Endothelial cell of umbilical vein (primary cell): ENCODE measurements at regions not wholly inside any gene's neighbourhood (a gene's known extent, or its start where the extent isn't known, plus 50 kb on each side); places are given as distances from the start of the nearest gene placed in this dataset.

ENCODE experiments used
- BruUV-seq: library from RNA; stranded (reverse); fragments of 400-500 nt; replicated peaks from 2 replicates; lab custom pipeline; 2021; lab: Mats Ljungman, UMichigan
- CTCF ChIA-PET: fragments of 300-600, 350-600 bp; sonication (Branson Sonifier 250); formaldehyde crosslinking; loops from one replicate; lab custom pipeline; 2021; ENCODE audit warnings: antibody characterized with exemption, inconsistent platforms; lab: Charles Lee
- POLR2A ChIA-PET: fragments of 300-600, 350-600 bp; sonication (Branson Sonifier 250); formaldehyde crosslinking; loops from one replicate; lab custom pipeline; 2021; ENCODE audit warnings: antibody characterized with exemption, inconsistent platforms; lab: Charles Lee
- DNase-seq: peaks from one replicate; pipeline ENCODE4 v3.0.0-alpha.2; 2011; ENCODE audit warnings: low read depth, low spot score
- FAIRE-seq: peaks from 2 replicates; lab custom pipeline; 2011; peaks lifted over from hg19 to GRCh38; lab: Jason Lieb, UNC
- H2AFZ ChIP-seq: 2 replicates; pipeline ENCODE4 v1.6.0; 2012; ENCODE audit warnings: low read depth, low read length, control low read depth, inconsistent platforms
- H3K27ac ChIP-seq: 2 replicates; pipeline ENCODE4 v1.5.1; 2011; ENCODE audit warnings: low read depth, mild to moderate bottlenecking, control low read depth, low read length, moderate library complexity; ENCODE audit not compliant: insufficient read depth
- H3K27me3 ChIP-seq, 2 experiments: 2 replicates each; pipeline versions ENCODE4 v1.6.0 to v1.6.1; 2011; ENCODE audit warnings: low read length in 2 of 2, mixed read lengths in 1 of 2; ENCODE audit not compliant: control insufficient read depth in 2 of 2, insufficient read depth in 2 of 2
- H3K36me3 ChIP-seq, 2 experiments: 2 replicates in 1 of 2; 3 replicates in 1 of 2; pipeline ENCODE4 v1.5.1; 2011; ENCODE audit warnings: low read length in 2 of 2, mild to moderate bottlenecking in 1 of 2, moderate library complexity in 1 of 2; ENCODE audit not compliant: control insufficient read depth in 2 of 2, insufficient read depth in 2 of 2; ENCODE audit errors: extremely low read depth in 1 of 2
- H3K4me1 ChIP-seq: 3 replicates; pipeline ENCODE4 v1.5.1; 2011; ENCODE audit warnings: mild to moderate bottlenecking, low read length; ENCODE audit not compliant: control insufficient read depth, insufficient read depth; ENCODE audit errors: extremely low read depth
- H3K4me2 ChIP-seq: 2 replicates; pipeline ENCODE4 v1.6.1; 2011; ENCODE audit warnings: low read length, control low read depth, mixed read lengths; ENCODE audit not compliant: insufficient read depth
- H3K4me3 ChIP-seq, 3 experiments: fragments of 200-600 bp in 1 of 3; sonication (generic), shearing (Covaris generic) in 1 of 3; replicated peaks in 1 of 3; 2 replicates each; pipeline ENCODE4 v1.5.1; 2011 to 2016; ENCODE audit warnings: control low read depth in 3 of 3, low read length in 3 of 3, mild to moderate bottlenecking in 2 of 3, inconsistent platforms in 1 of 3, low read depth in 1 of 3, moderate library complexity in 1 of 3; ENCODE audit not compliant: insufficient read depth in 1 of 3
- H3K79me2 ChIP-seq: 2 replicates; pipeline ENCODE4 v1.6.0; 2012; ENCODE audit warnings: low read length, inconsistent platforms; ENCODE audit not compliant: control insufficient read depth, insufficient read depth
- H3K9ac ChIP-seq: replicated peaks from 2 replicates; pipeline ENCODE3; 2011; ENCODE audit warnings: low read length, control low read depth; ENCODE audit not compliant: insufficient read depth; ENCODE audit errors: extremely low read depth
- H3K9me1 ChIP-seq: replicated peaks from 3 replicates; pipeline ENCODE4 v1.6.0; 2011; ENCODE audit warnings: mild to moderate bottlenecking, low read length; ENCODE audit not compliant: control insufficient read depth, insufficient read depth; ENCODE audit errors: extremely low read depth
- H3K9me3 ChIP-seq: replicated peaks from 2 replicates; pipeline ENCODE4 v1.5.1; 2012; ENCODE audit warnings: low read length, inconsistent platforms; ENCODE audit not compliant: control insufficient read depth, insufficient read depth
- H4K20me1 ChIP-seq: replicated peaks from 2 replicates; pipeline ENCODE3; 2011; ENCODE audit warnings: mild to moderate bottlenecking, low read length; ENCODE audit not compliant: control insufficient read depth, insufficient read depth; ENCODE audit errors: extremely low read depth
- CTCF ChIP-seq, 2 donors: IDR thresholded peaks; 1 replicate in 1 of 2; 2 replicates in 1 of 2; pipeline ENCODE4 v1.5.1; 2011; ENCODE audit warnings: low read length in 2 of 2, mild to moderate bottlenecking in 2 of 2, moderate library complexity in 2 of 2, control low read depth in 1 of 2, inconsistent platforms in 1 of 2, low read depth in 1 of 2; ENCODE audit not compliant: insufficient read depth in 1 of 2; ENCODE audit errors: extremely low read depth in 1 of 2
- EZH2 ChIP-seq: IDR thresholded peaks from 2 replicates; pipeline ENCODE4 v1.6.1; 2012; ENCODE audit warnings: borderline replicate concordance, low read depth, mild to moderate bottlenecking, moderate library complexity, low read length, inconsistent platforms; ENCODE audit not compliant: severe bottlenecking
- FOS ChIP-seq: IDR thresholded peaks from 2 replicates; pipeline ENCODE4 v1.6.1; 2011; ENCODE audit warnings: mild to moderate bottlenecking, low read length, moderate library complexity, borderline replicate concordance; ENCODE audit not compliant: insufficient read depth
- GATA2 ChIP-seq: IDR thresholded peaks from 2 replicates; pipeline ENCODE4 v1.7.0; 2011; ENCODE audit warnings: low read depth, mild to moderate bottlenecking, moderate library complexity, mixed read lengths, low read length; ENCODE audit not compliant: insufficient read length, insufficient read depth
- JUN ChIP-seq: IDR thresholded peaks from 2 replicates; pipeline ENCODE4 v1.6.1; 2011; ENCODE audit warnings: borderline replicate concordance, low read depth; ENCODE audit not compliant: insufficient read length, insufficient read depth
- MAX ChIP-seq: IDR thresholded peaks from 2 replicates; pipeline ENCODE4 v1.6.1; 2011; ENCODE audit not compliant: insufficient read depth, insufficient read length
- MYC ChIP-seq: IDR thresholded peaks from one replicate; pipeline ENCODE4 v1.6.1; 2011; ENCODE audit warnings: mild to moderate bottlenecking, low read depth, low read length
- POLR2A ChIP-seq: IDR thresholded peaks from 2 replicates; pipeline ENCODE4 v1.6.1; 2012; ENCODE audit warnings: low read depth, mild to moderate bottlenecking, control low read depth, low read length
- POLR2AphosphoS5 ChIP-seq: IDR thresholded peaks from 2 replicates; pipeline ENCODE4 v1.6.1; 2012; ENCODE audit warnings: low read depth, mild to moderate bottlenecking, control low read depth, low read length, moderate library complexity; ENCODE audit not compliant: insufficient read depth
- dilution Hi-C: fragments of 300-500 bp; cut with MboI; formaldehyde crosslinking; loops from one replicate; pipeline ENCODE4 v1.15.0; 2019; ENCODE audit warnings: low sequenced_read_pairs; ENCODE audit not compliant: extremely low pct_ligation_motif_present
- intact Hi-C: fragments of 100-400 bp; cut with micrococcal nuclease; formaldehyde crosslinking; loops from one replicate; pipeline ENCODE4 v1.10.0; 2022

- intact Hi-C loops (loop anchor here (10.0 kb wide), 1 partner anchor 762 kb away; no protein-coding TSS in a partner anchor), dilution Hi-C loops (no loop called here)
- H4K20me1 ChIP-seq, result no peaks in the 10 kb centered on the region
- CTCF ChIA-PET, result no interaction called here
- DNase-seq, result no peak
- no peak overlapping the region for H3K4me3 ChIP-seq
- H3K9me3 ChIP-seq, result no peaks in the 10 kb centered on the region
- no peak overlapping the region for H3K27ac ChIP-seq
- H3K9me1 ChIP-seq, result no peaks in the 10 kb centered on the region
- H3K36me3 ChIP-seq, result no peaks in the 10 kb centered on the region
- no peak overlapping the region for H3K4me2 ChIP-seq
- no peak for FAIRE-seq
- no peaks in the 10 kb centered on the region for H3K27me3 ChIP-seq
- peaks cover 16% of the 10 kb centered on the region for H3K4me1 ChIP-seq
- H2AFZ ChIP-seq, result no peak overlapping the region
- POLR2A ChIA-PET, result no interaction called here
- TF ChIP-seq JUN, result no peak
- TF ChIP-seq MAX, result no peak
- no peak for TF ChIP-seq FOS
- no peak for TF ChIP-seq MYC
- TF ChIP-seq POLR2AphosphoS5, result no peak
- BruUV-seq, result no TSS peak
- no peaks in the 10 kb centered on the region for H3K79me2 ChIP-seq
- H3K9ac ChIP-seq, result no peak overlapping the region
Measured at GRCh38 chr18:56026509-56026908, 438.5 kb upstream of the TCF4 start.

GRCh38 chr18:56021809-56022195 lies 433.8 kb upstream of the TCF4 start:
- Histone ChIP-seq H3K79me2 (no peaks in the 10 kb centered on the region), H3K36me3 (no peaks in the 10 kb centered on the region), H4K20me1 (no peaks in the 10 kb centered on the region), H3K27ac (peak overlapping the region; percentile 93), H3K9me3 (no peaks in the 10 kb centered on the region), H3K27me3 (no peaks in the 10 kb centered on the region), H3K9me1 (no peaks in the 10 kb centered on the region), H3K4me1 (peaks cover 37% of the 10 kb centered on the region), H3K4me2 (peak overlapping the region; percentile 87), H3K4me3 (no peak overlapping the region), H2AFZ (no peak overlapping the region), H3K9ac (peak overlapping the region; percentile 61)
- CTCF ChIA-PET, result interaction anchor here (1.0 to 3.0 kb wide), 5 partner anchors 24 to 554 kb away, joined by 3 to 11 read pairs (median 4); no protein-coding TSS in a partner anchor
- BruUV-seq, result no TSS peak
- DNase-seq (no peak), FAIRE-seq (peak; percentile 90)
- POLR2A ChIA-PET, result no interaction called here
- dilution Hi-C loops, result no loop called here
- intact Hi-C loops, result loop anchor here (1.0 to 10.0 kb wide), 14 partner anchors 34 to 757 kb away; no protein-coding TSS in a partner anchor
- TF ChIP-seq CTCF (IDR thresholded peaks at IDR 0.05; ENCODE audit: extremely low read depth in 1 of 2, insufficient read depth in 1 of 2, low read depth in 1 of 2, low read length in 2 of 2) (no peak), POLR2AphosphoS5 (no peak), POLR2A (no peak), MAX (no peak), FOS (no peak), GATA2 (no peak), MYC (no peak), JUN (no peak), EZH2 (no peak)
